Activated CD8-positive, alpha-beta T cell treated with anti-CD3 and anti-CD28 coated beads for 36 hours (primary cell): ENCODE measurements at regions not wholly inside any gene's neighbourhood (a gene's known extent, or its start where the extent isn't known, plus 50 kb on each side); places are given as distances from the start of the nearest gene placed in this dataset.

ENCODE experiments used
- ATAC-seq: fragments of 200-7000 bp; cut with Tn5 transposase; one replicate; pipeline ENCODE4 v1.10.0; 2021; ENCODE audit warnings: mild to moderate bottlenecking, moderate library complexity
- CTCF ChIA-PET: fragments of 350-600 bp; sonication (Branson Sonifier 250); formaldehyde crosslinking; loops from one replicate; lab custom pipeline; 2021; ENCODE audit warnings: antibody characterized with exemption; lab: Charles Lee
- POLR2A ChIA-PET: fragments of 350-600 bp; sonication (Branson Sonifier 250); formaldehyde crosslinking; loops from one replicate; lab custom pipeline; 2021; ENCODE audit warnings: antibody characterized with exemption; lab: Charles Lee
- DNase-seq: peaks from one replicate; pipeline ENCODE4 v3.0.0-alpha.2; 2020
- H3K27ac Mint-ChIP-seq: one replicate; pipeline ENCODE4 v1.8.0; 2021; ENCODE audit warnings: mild to moderate bottlenecking, mixed read lengths
- H3K27me3 Mint-ChIP-seq: one replicate; pipeline ENCODE4 v1.8.0; 2021; ENCODE audit warnings: mixed read lengths
- H3K36me3 Mint-ChIP-seq: one replicate; pipeline ENCODE4 v1.8.0; 2021; ENCODE audit warnings: low read depth, mixed read lengths
- H3K4me1 Mint-ChIP-seq: one replicate; pipeline ENCODE4 v1.8.0; 2021; ENCODE audit warnings: low read depth, mixed read lengths
- H3K4me3 Mint-ChIP-seq: one replicate; pipeline ENCODE4 v1.8.0; 2021; ENCODE audit warnings: mild to moderate bottlenecking, moderate library complexity, mixed read lengths
- H3K9me3 Mint-ChIP-seq: one replicate; pipeline ENCODE4 v1.8.0; 2021; ENCODE audit warnings: mixed read lengths
- intact Hi-C: fragments of 100-400 bp; cut with micrococcal nuclease; formaldehyde crosslinking; loops from one replicate; pipeline ENCODE4 v1.10.0; 2022
- TF ChIP-seq, protein P1 (sequence below): fragments of 200-600 bp; IDR thresholded peaks from one replicate; pipeline ENCODE4 v1.8.0; 2022; ENCODE audit warnings: antibody characterized with exemption, mild to moderate bottlenecking

DNA sequence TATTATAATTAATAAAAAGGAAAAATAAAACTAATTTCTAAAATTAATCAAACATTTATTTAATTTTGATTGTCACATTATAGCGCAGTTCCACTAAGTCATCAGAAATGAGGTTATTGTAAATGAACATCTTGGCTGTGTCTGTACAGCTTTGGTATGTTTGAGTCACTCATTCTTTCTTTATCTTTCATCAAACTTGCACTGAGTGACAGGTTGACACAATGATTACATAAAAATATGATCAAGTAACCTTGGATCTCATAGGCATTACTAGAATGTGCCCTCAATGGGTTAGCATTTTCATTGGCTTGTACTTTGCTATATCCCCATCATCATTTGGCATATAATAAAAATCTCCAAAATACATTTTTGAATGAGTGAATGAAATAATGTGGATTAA is 1353.2 kb upstream of the ADGRL2 start:
- no peak overlapping the region for H3K4me3 Mint-ChIP-seq
- no peak overlapping the region for H3K27ac Mint-ChIP-seq
- no peaks in the 10 kb centered on the region for H3K36me3 Mint-ChIP-seq
- peaks cover 5% of the 10 kb centered on the region for H3K9me3 Mint-ChIP-seq
- ATAC-seq (no peak), DNase-seq (no peak)
- no peaks in the 10 kb centered on the region for H3K27me3 Mint-ChIP-seq
- POLR2A ChIA-PET = no interaction called here
- CTCF ChIA-PET = no interaction called here
- intact Hi-C loops = no loop called here
- no peaks in the 10 kb centered on the region for H3K4me1 Mint-ChIP-seq
- TF ChIP-seq, protein P1, sequence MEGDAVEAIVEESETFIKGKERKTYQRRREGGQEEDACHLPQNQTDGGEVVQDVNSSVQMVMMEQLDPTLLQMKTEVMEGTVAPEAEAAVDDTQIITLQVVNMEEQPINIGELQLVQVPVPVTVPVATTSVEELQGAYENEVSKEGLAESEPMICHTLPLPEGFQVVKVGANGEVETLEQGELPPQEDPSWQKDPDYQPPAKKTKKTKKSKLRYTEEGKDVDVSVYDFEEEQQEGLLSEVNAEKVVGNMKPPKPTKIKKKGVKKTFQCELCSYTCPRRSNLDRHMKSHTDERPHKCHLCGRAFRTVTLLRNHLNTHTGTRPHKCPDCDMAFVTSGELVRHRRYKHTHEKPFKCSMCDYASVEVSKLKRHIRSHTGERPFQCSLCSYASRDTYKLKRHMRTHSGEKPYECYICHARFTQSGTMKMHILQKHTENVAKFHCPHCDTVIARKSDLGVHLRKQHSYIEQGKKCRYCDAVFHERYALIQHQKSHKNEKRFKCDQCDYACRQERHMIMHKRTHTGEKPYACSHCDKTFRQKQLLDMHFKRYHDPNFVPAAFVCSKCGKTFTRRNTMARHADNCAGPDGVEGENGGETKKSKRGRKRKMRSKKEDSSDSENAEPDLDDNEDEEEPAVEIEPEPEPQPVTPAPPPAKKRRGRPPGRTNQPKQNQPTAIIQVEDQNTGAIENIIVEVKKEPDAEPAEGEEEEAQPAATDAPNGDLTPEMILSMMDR = no peak

DNA sequence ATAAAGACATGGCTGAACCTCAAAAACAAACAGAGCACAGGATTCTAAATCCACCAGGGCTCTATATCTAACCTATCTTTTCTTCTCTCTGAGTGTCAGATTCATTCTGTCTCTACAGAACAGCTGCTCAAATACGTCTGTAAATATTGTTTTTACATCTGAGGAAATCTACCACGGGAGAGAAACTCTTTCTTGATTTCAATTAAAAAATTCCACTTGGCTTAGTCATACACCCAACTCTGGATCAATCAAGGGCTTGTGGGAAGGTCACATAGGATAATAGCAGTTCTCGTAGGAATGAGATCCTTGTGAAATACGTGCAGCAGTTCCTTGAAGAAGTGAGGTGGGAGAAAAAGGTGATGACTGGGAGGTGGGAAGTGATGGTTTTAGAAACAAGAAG is 1355.7 kb upstream of the ADGRL2 start:
- CTCF ChIA-PET = no interaction called here
- TF ChIP-seq, protein P1 = no peak
- DNase-seq (no peak), ATAC-seq (no peak)
- intact Hi-C loops = no loop called here
- POLR2A ChIA-PET = no interaction called here
- no peaks in the 10 kb centered on the region for H3K36me3 Mint-ChIP-seq
- H3K4me3 Mint-ChIP-seq = no peak overlapping the region
- H3K27me3 Mint-ChIP-seq = no peaks in the 10 kb centered on the region
- no peak overlapping the region for H3K27ac Mint-ChIP-seq
- H3K4me1 Mint-ChIP-seq = no peaks in the 10 kb centered on the region
- peaks cover 7% of the 10 kb centered on the region for H3K9me3 Mint-ChIP-seq

DNA sequence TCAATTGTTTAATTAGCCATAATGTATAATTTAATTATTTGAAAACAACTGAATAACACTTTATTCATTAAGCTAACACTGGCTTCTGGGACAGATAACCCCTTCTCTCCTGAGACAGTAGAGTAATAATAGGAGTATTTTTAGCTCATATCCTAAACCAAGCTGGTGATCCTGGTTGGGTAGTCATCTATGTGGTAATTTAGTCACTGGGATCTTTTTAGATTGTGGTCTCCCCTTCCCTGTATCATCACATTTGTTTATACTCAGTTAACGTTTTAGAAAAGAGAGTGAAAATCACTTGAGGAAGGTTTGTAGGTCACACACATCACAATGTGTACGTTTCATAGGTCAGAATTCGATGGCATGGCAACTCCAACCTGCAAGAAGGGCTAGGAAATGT is 1356.6 kb upstream of the ADGRL2 start:
- ChIA-PET CTCF (no interaction called here), POLR2A (no interaction called here)
- no peak for ATAC-seq
- intact Hi-C loops = no loop called here
- Mint-ChIP-seq H3K27me3 (no peaks in the 10 kb centered on the region), H3K36me3 (no peaks in the 10 kb centered on the region), H3K4me1 (no peaks in the 10 kb centered on the region), H3K27ac (no peak overlapping the region), H3K4me3 (no peak overlapping the region), H3K9me3 (peaks cover 7% of the 10 kb centered on the region)
- DNase-seq = no peak
- TF ChIP-seq, protein P1 = no peak

DNA sequence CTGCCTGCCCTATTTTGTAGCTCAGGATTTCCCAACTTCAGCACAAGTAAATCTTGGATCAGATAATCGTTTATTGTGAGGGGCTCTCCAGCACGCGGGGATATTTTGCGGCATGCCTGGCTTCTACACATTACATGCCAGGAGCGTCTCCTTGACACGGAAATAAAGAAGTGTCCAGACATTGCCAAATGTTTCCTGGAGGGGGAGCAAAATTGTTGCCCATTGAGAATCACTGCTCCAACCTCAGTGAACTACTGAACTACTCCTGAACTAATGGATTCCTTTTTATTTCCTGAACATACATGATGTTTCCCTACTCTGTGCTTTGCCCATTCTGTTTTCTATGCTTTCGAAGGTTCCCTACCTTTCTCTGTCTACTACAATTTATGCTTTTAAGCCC is 1359.1 kb upstream of the ADGRL2 start:
- peaks cover 7% of the 10 kb centered on the region for H3K9me3 Mint-ChIP-seq
- POLR2A ChIA-PET = no interaction called here
- DNase-seq (no peak), ATAC-seq (no peak)
- H3K27ac Mint-ChIP-seq = no peak overlapping the region
- H3K4me3 Mint-ChIP-seq = no peak overlapping the region
- intact Hi-C loops = no loop called here
- H3K27me3 Mint-ChIP-seq = no peaks in the 10 kb centered on the region
- CTCF ChIA-PET = no interaction called here
- TF ChIP-seq, protein P1 = no peak
- H3K36me3 Mint-ChIP-seq = no peaks in the 10 kb centered on the region
- H3K4me1 Mint-ChIP-seq = no peaks in the 10 kb centered on the region

DNA sequence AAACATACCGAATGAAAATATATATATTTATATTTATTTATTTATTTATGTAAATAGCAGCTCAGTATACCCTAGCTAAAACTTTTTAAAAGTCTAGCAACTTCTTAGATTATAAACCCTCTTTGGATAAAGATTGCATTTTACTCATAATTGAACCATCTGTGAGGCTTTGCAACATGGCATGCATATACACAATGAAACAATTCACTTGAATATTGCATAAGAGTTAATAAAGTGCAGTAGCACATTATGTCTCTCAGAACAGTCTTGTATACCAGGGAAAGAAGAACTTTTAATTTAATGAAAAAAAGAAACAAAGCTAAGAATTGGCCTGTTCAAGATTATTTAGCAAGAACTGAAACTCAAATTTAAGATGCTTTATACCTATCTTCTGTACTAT is 1363.9 kb upstream of the ADGRL2 start:
- TF ChIP-seq, protein P1 = no peak
- Mint-ChIP-seq H3K36me3 (no peaks in the 10 kb centered on the region), H3K4me3 (no peak overlapping the region), H3K4me1 (no peaks in the 10 kb centered on the region), H3K27ac (no peak overlapping the region), H3K9me3 (peaks cover 8% of the 10 kb centered on the region), H3K27me3 (no peaks in the 10 kb centered on the region)
- no peak for DNase-seq
- no peak for ATAC-seq
- CTCF ChIA-PET = no interaction called here
- intact Hi-C loops = no loop called here
- POLR2A ChIA-PET = no interaction called here
